OCI-LY7 (cell line): ENCODE measurements at regions not wholly inside any gene's neighbourhood (a gene's known extent, or its start where the extent isn't known, plus 50 kb on each side); places are given as distances from the start of the nearest gene placed in this dataset.

Experiments
- BruUV-seq: library from RNA; stranded (reverse); fragments of 400-500 nt; replicated peaks from 2 replicates; lab custom pipeline; 2021; lab: Mats Ljungman, UMichigan
- CTCF ChIA-PET: fragments of 300-600 bp; sonication (Branson Sonifier 250); formaldehyde crosslinking; loops from one replicate; lab custom pipeline; 2022; ENCODE audit warnings: antibody characterized with exemption; ENCODE audit not compliant: unreplicated experiment; lab: Charles Lee
- POLR2A ChIA-PET: fragments of 300-600 bp; sonication (Branson Sonifier 250); formaldehyde crosslinking; loops from one replicate; lab custom pipeline; 2022; ENCODE audit warnings: antibody characterized with exemption; lab: Charles Lee
- DNase-seq: peaks from one replicate; pipeline ENCODE4 v3.0.0-alpha.2; 2015; ENCODE audit warnings: low spot score
- H2AFZ ChIP-seq: fragments of 200-600 bp; sonication (generic), shearing (Covaris generic); 2 replicates; pipeline ENCODE4 v1.6.1; 2014; ENCODE audit warnings: mild to moderate bottlenecking, antibody characterized with exemption, low read length, moderate library complexity
- H3K27ac ChIP-seq: fragments of 200-600 bp; sonication (generic); 2 replicates; pipeline ENCODE4 v1.5.1; 2014; ENCODE audit warnings: mixed run types, low read depth, mild to moderate bottlenecking, moderate library complexity, low read length, inconsistent platforms; ENCODE audit not compliant: poor library complexity, severe bottlenecking
- H3K36me3 ChIP-seq: fragments of 200-600 bp; sonication (generic); 2 replicates; pipeline ENCODE4 v1.6.1; 2014; ENCODE audit warnings: mild to moderate bottlenecking, antibody characterized with exemption, low read length, moderate library complexity, mixed read lengths; ENCODE audit not compliant: insufficient read depth
- H3K4me1 ChIP-seq: fragments of 200-600 bp; sonication (generic); 2 replicates; pipeline ENCODE4 v1.5.1; 2014; ENCODE audit warnings: mild to moderate bottlenecking, low read length; ENCODE audit not compliant: insufficient read depth, poor library complexity, severe bottlenecking
- H3K4me2 ChIP-seq: fragments of 200-600 bp; sonication (generic); 2 replicates; pipeline ENCODE4 v1.6.1; 2014; ENCODE audit warnings: mild to moderate bottlenecking, low read length
- H3K4me3 ChIP-seq: fragments of 200-600 bp; sonication (generic); 2 replicates; pipeline ENCODE4 v1.5.1; 2014; ENCODE audit warnings: mild to moderate bottlenecking, low read depth, low read length; ENCODE audit not compliant: poor library complexity, severe bottlenecking
- H3K79me2 ChIP-seq: fragments of 200-600 bp; sonication (generic); 2 replicates; pipeline ENCODE4 v1.6.1; 2016; ENCODE audit warnings: low read depth, mild to moderate bottlenecking, low read length, moderate library complexity, mixed read lengths; ENCODE audit not compliant: insufficient read depth
- H3K9me2 ChIP-seq: fragments of 200-600 bp; sonication (generic); 2 replicates; pipeline ENCODE4 v1.6.1; 2016; ENCODE audit warnings: mild to moderate bottlenecking, low read length, mixed read lengths; ENCODE audit not compliant: insufficient read depth
- H3K9me3 ChIP-seq: fragments of 200-600 bp; sonication (generic); 2 replicates; pipeline ENCODE4 v1.6.1; 2014; ENCODE audit warnings: mild to moderate bottlenecking, mixed run types, low read length, mixed read lengths
- H4K20me1 ChIP-seq: fragments of 200-600 bp; sonication (generic); 2 replicates; pipeline ENCODE4 v1.6.1; 2014; ENCODE audit warnings: mild to moderate bottlenecking, antibody characterized with exemption, low read length, moderate library complexity, mixed read lengths; ENCODE audit not compliant: insufficient read depth
- EZH2phosphoT487 ChIP-seq: fragments of 200-600 bp; sonication (generic); IDR thresholded peaks from 2 replicates; pipeline ENCODE4 v1.6.1; 2018; ENCODE audit warnings: low read depth, borderline replicate concordance, mild to moderate bottlenecking, mixed run types, antibody characterized with exemption, low read length, moderate library complexity, mixed read lengths
- intact Hi-C: fragments of 100-400 bp; cut with micrococcal nuclease; formaldehyde crosslinking; loops from one replicate; pipeline ENCODE4 v1.10.0; 2022; ENCODE audit not compliant: unreplicated experiment
- TF ChIP-seq, protein P1 (sequence below): fragments of 200-600 bp; sonication (generic); conservative IDR thresholded peaks from 2 replicates; pipeline ENCODE4 v1.5.1; 2014; ENCODE audit warnings: mild to moderate bottlenecking, antibody characterized with exemption, low read length, moderate library complexity, mixed read lengths

DNA sequence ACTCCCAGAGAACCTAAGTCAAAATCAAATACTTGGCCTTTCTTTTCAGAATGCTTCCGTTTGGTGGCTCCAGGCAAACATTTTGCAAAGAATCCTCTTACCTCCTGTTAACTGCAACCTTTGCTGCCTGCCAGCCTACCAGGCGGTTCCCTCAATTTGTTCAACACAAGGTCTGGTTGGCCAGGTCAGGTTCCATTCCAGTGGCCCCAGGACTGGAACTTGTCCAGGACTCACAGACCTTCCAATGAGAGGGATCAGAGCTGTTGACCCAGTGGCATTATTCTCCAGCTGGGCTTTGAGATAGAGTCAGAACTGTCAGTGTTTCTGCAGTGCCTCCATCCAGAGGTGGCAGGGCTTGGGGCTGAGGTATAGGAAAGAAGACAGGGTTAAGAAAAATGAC, 137.0 kb downstream of the NEUROD6 start:
- H3K9me3 ChIP-seq, result no peaks in the 10 kb centered on the region
- H2AFZ ChIP-seq, result no peak overlapping the region
- TF ChIP-seq, protein P1, sequence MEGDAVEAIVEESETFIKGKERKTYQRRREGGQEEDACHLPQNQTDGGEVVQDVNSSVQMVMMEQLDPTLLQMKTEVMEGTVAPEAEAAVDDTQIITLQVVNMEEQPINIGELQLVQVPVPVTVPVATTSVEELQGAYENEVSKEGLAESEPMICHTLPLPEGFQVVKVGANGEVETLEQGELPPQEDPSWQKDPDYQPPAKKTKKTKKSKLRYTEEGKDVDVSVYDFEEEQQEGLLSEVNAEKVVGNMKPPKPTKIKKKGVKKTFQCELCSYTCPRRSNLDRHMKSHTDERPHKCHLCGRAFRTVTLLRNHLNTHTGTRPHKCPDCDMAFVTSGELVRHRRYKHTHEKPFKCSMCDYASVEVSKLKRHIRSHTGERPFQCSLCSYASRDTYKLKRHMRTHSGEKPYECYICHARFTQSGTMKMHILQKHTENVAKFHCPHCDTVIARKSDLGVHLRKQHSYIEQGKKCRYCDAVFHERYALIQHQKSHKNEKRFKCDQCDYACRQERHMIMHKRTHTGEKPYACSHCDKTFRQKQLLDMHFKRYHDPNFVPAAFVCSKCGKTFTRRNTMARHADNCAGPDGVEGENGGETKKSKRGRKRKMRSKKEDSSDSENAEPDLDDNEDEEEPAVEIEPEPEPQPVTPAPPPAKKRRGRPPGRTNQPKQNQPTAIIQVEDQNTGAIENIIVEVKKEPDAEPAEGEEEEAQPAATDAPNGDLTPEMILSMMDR, result no peak
- no peak for TF ChIP-seq EZH2phosphoT487
- ChIA-PET POLR2A (no interaction called here), CTCF (no interaction called here)
- no peaks in the 10 kb centered on the region for H4K20me1 ChIP-seq
- H3K79me2 ChIP-seq, result no peaks in the 10 kb centered on the region
- no peaks in the 10 kb centered on the region for H3K4me1 ChIP-seq
- H3K4me2 ChIP-seq, result no peak overlapping the region
- H3K27ac ChIP-seq, result no peak overlapping the region
- intact Hi-C loops, result no loop called here
- no peaks in the 10 kb centered on the region for H3K36me3 ChIP-seq
- no peaks in the 10 kb centered on the region for H3K9me2 ChIP-seq
- H3K4me3 ChIP-seq, result no peak overlapping the region
- no peak for DNase-seq
- no TSS peak for BruUV-seq

- no TSS peak for BruUV-seq
- POLR2A ChIA-PET, result no interaction called here
These were observed 137.7 kb downstream of the NEUROD6 start for GRCh38 chr7:31202801-31203200.

GRCh38 chr7:31192986-31193385, 140.9 kb downstream of the ADCYAP1R1 start:
- no peak for DNase-seq
- Histone ChIP-seq H3K9me3 (no peaks in the 10 kb centered on the region), H4K20me1 (no peaks in the 10 kb centered on the region), H3K36me3 (no peaks in the 10 kb centered on the region), H3K79me2 (no peaks in the 10 kb centered on the region), H3K4me3 (no peak overlapping the region), H3K9me2 (no peaks in the 10 kb centered on the region), H3K4me2 (no peak overlapping the region), H2AFZ (no peak overlapping the region), H3K4me1 (no peaks in the 10 kb centered on the region), H3K27ac (no peak overlapping the region)
- intact Hi-C loops, result no loop called here
- ChIA-PET CTCF (no interaction called here), POLR2A (interaction anchor here (1.4 kb wide), 1 partner anchor 21 kb away, joined by 3 read pairs; no protein-coding TSS in a partner anchor)
- BruUV-seq, result no TSS peak
- TF ChIP-seq, protein P1, result peak; percentile 62
- no peak for TF ChIP-seq EZH2phosphoT487

More at GRCh38 chr7:31202801-31203200, 137.7 kb downstream of the NEUROD6 start:
- Histone ChIP-seq H3K4me2 (no peak overlapping the region), H3K9me3 (no peaks in the 10 kb centered on the region), H3K27ac (no peak overlapping the region), H2AFZ (no peak overlapping the region), H4K20me1 (no peaks in the 10 kb centered on the region), H3K4me1 (no peaks in the 10 kb centered on the region), H3K9me2 (no peaks in the 10 kb centered on the region), H3K36me3 (no peaks in the 10 kb centered on the region), H3K4me3 (no peak overlapping the region), H3K79me2 (no peaks in the 10 kb centered on the region)
- CTCF ChIA-PET, result no interaction called here
- intact Hi-C loops, result no loop called here
- DNase-seq, result no peak
- TF ChIP-seq, protein P1, result no peak
- no peak for TF ChIP-seq EZH2phosphoT487
